ENCODE measurements at regions not wholly inside any gene's neighbourhood (a gene's known extent, or its start where the extent isn't known, plus 50 kb on each side); places are given as distances from the start of the nearest gene placed in this dataset.

- DNase-seq: no peak
Measured at GRCh38 chr5:175808711-175809110, 62.7 kb upstream of the CPLX2 start.

- DNase-seq: no peak
Measured at GRCh38 chr5:175809531-175810121, 61.8 kb upstream of the CPLX2 start.

GRCh38 chr5:175810457-175810856 is 60.9 kb upstream of the CPLX2 start:
- no peak for DNase-seq

- DNase-seq: no peak
Measured at GRCh38 chr5:175811589-175811988, 59.8 kb upstream of the CPLX2 start.

GRCh38 chr5:175813943-175814630 is 57.3 kb upstream of the CPLX2 start:
- no peak for DNase-seq

- no peak for DNase-seq
Measured at GRCh38 chr5:175814691-175815090, 56.7 kb upstream of the CPLX2 start.

- DNase-seq: no peak
Measured at GRCh38 chr5:175815126-175815913, 56.1 kb upstream of the CPLX2 start.

GRCh38 chr5:175816348-175816747 is 55.0 kb upstream of the CPLX2 start:
- no peak for DNase-seq

GRCh38 chr5:175819090-175819425 is 52.3 kb upstream of the CPLX2 start:
- no peak for DNase-seq

GRCh38 chr5:175820230-175820629 is 51.1 kb upstream of the CPLX2 start:
- DNase-seq: no peak

Measured in NCI-H2107 (cell line).